BJ (cell line): ENCODE measurements at regions not wholly inside any gene's neighbourhood (a gene's known extent, or its start where the extent isn't known, plus 50 kb on each side); places are given as distances from the start of the nearest gene placed in this dataset.
A peak's percentile ranks its signal among the peaks of the same experiment; 100 is the strongest.

Source experiments
- CTCF ChIA-PET: fragments of 350-600 bp; formaldehyde crosslinking; extraction: SDS; loops from one replicate; lab custom pipeline; 2021; ENCODE audit warnings: antibody characterized with exemption, inconsistent platforms; lab: Yijun Ruan, JAX
- POLR2A ChIA-PET: fragments of 300-600 bp; sonication (Branson Sonifier 250); formaldehyde crosslinking; extraction: SDS; loops from one replicate; lab custom pipeline; 2021; ENCODE audit warnings: antibody characterized with exemption; lab: Charles Lee
- DNase-seq: peaks from one replicate; pipeline ENCODE4 v3.0.0-alpha.2; 2011; ENCODE audit warnings: low read depth
- H3K27me3 ChIP-seq: 2 replicates; pipeline ENCODE4 v1.6.0; 2011; ENCODE audit warnings: low read length; ENCODE audit not compliant: control insufficient read depth, insufficient read depth
- H3K36me3 ChIP-seq: 2 replicates; pipeline ENCODE4 v1.5.1; 2011; ENCODE audit warnings: low read length; ENCODE audit not compliant: control insufficient read depth, insufficient read depth
- H3K4me3 ChIP-seq: 2 replicates; pipeline ENCODE4 v1.5.1; 2011; ENCODE audit warnings: low read depth, mild to moderate bottlenecking, control low read depth, low read length
- CTCF ChIP-seq: IDR thresholded peaks from 2 replicates; pipeline ENCODE4 v1.5.1; 2011; ENCODE audit warnings: low read depth, mild to moderate bottlenecking, control low read depth, inconsistent platforms, low read length, moderate library complexity; ENCODE audit not compliant: insufficient read depth

DNA sequence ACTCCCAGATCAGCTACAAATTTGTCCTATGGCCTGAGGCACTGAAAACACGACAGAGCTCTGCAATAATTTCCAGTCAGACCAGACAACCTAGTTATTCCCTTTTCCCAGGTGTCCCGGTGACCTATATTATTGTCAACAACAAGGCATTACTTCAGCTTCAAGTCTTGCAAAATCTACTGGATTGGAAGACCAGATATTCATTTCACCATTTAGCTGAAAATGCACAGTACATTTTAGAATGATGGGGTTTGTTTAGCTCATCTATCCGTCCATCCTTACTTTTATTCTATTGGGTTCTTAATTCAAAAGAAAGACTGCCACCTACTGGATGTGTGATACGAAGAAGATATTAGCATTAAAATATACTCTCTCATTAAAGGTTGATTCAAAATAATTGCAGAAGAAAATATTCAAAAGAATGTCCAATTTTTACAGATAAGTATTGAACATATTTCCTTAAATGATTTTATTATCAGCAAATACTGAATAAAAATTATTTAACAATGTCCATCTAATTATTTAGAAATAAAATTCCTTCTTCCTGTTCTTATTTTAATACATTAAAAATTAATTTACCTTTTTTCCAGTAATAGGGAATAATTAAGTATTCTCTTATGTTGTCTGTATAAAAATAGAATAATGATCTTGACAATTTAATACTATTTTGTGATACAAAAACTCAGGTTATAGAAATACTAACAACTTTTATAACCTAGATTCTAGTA is 244.9 kb upstream of the LRIG3 start:
- CTCF ChIA-PET = interaction anchor here (0.7 to 1.7 kb wide), 10 partner anchors 13 to 1181 kb away, joined by 3 to 18 read pairs (median 4); no protein-coding TSS in a partner anchor
- POLR2A ChIA-PET = interaction anchor here (0.6 kb wide), 1 partner anchor 122 kb away, joined by 3 read pairs; no protein-coding TSS in a partner anchor
- peak; percentile 46 for TF ChIP-seq CTCF
- Histone ChIP-seq H3K27me3 (no peaks in the 10 kb centered on the region; the same call in 1 of the 2 replicates), H3K36me3 (no peaks in the 10 kb centered on the region), H3K4me3 (no peak overlapping the region)
- no peak for DNase-seq

GRCh38 chr12:59164226-59164625 is 243.9 kb upstream of the LRIG3 start:
- POLR2A ChIA-PET = no interaction called here
- H3K36me3 ChIP-seq = no peaks in the 10 kb centered on the region
- CTCF ChIA-PET = interaction anchor here (0.7 to 2.8 kb wide), 11 partner anchors 8 to 1180 kb away, joined by 3 to 18 read pairs (median 5); no protein-coding TSS in a partner anchor
- no peak overlapping the region for H3K4me3 ChIP-seq
- TF ChIP-seq CTCF = no peak
- DNase-seq = no peak
- H3K27me3 ChIP-seq = no peaks in the 10 kb centered on the region; the same call in 1 of the 2 replicates

DNA sequence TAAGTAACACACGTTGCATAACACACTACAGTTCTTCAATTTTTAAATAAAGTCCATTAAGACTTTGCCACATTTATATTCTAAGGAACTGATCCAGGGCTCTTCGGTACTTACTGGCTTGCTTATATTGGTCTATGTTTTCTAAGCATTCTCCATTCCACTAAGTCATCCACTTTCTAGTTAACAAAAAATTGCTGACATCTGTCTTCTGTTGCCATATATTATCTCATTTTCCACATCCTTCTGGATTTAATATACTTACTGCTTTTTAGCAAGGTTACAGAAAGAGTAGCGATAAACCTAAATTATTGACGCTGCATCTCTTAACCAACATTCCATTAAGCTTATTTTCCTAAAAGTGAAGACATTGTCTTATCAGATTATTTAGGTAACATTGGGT is 238.4 kb upstream of the LRIG3 start:
- no peak overlapping the region for H3K4me3 ChIP-seq
- no peaks in the 10 kb centered on the region; the same call in 1 of the 2 replicates for H3K36me3 ChIP-seq
- H3K27me3 ChIP-seq = no peaks in the 10 kb centered on the region
- TF ChIP-seq CTCF = no peak
- no peak for DNase-seq
- ChIA-PET POLR2A (no interaction called here), CTCF (interaction anchor here (0.6 to 3.1 kb wide), 5 partner anchors 8 to 618 kb away, joined by 3 to 16 read pairs (median 3); no protein-coding TSS in a partner anchor)

- ChIA-PET POLR2A (no interaction called here), CTCF (interaction anchor here (1.3 to 3.1 kb wide), 2 partner anchors 8 to 9 kb away, joined by 4 to 16 read pairs; no protein-coding TSS in a partner anchor)
- no peak for DNase-seq
- Histone ChIP-seq H3K36me3 (no peaks in the 10 kb centered on the region; the same call in 1 of the 2 replicates), H3K4me3 (no peak overlapping the region), H3K27me3 (no peaks in the 10 kb centered on the region)
- no peak for TF ChIP-seq CTCF
These were observed 237.8 kb upstream of the LRIG3 start for GRCh38 chr12:59158066-59158465.

- H3K27me3 ChIP-seq = no peaks in the 10 kb centered on the region
- no peaks in the 10 kb centered on the region; the same call in 1 of the 2 replicates for H3K36me3 ChIP-seq
- no peak overlapping the region for H3K4me3 ChIP-seq
- no peak for DNase-seq
- CTCF ChIA-PET = no interaction called here
- no peak for TF ChIP-seq CTCF
- POLR2A ChIA-PET = no interaction called here
These were observed 235.1 kb upstream of the LRIG3 start for GRCh38 chr12:59155448-59155847.
